GM23248 (cell line): ENCODE measurements at regions not wholly inside any gene's neighbourhood (a gene's known extent, or its start where the extent isn't known, plus 50 kb on each side); places are given as distances from the start of the nearest gene placed in this dataset.

Source experiments
- EZH2 ChIP-seq: fragments of 200-600 bp; sonication (generic); IDR thresholded peaks from 2 replicates; pipeline ENCODE4 v1.6.1; 2018; ENCODE audit warnings: antibody characterized with exemption, mild to moderate bottlenecking; ENCODE audit not compliant: insufficient read depth, poor library complexity, severe bottlenecking
- EZH2phosphoT487 ChIP-seq: fragments of 200-600 bp; sonication (generic); IDR thresholded peaks from 2 replicates; pipeline ENCODE4 v1.6.1; 2018; ENCODE audit warnings: antibody characterized with exemption, moderate library complexity, mild to moderate bottlenecking, low read depth; ENCODE audit not compliant: insufficient read depth

DNA sequence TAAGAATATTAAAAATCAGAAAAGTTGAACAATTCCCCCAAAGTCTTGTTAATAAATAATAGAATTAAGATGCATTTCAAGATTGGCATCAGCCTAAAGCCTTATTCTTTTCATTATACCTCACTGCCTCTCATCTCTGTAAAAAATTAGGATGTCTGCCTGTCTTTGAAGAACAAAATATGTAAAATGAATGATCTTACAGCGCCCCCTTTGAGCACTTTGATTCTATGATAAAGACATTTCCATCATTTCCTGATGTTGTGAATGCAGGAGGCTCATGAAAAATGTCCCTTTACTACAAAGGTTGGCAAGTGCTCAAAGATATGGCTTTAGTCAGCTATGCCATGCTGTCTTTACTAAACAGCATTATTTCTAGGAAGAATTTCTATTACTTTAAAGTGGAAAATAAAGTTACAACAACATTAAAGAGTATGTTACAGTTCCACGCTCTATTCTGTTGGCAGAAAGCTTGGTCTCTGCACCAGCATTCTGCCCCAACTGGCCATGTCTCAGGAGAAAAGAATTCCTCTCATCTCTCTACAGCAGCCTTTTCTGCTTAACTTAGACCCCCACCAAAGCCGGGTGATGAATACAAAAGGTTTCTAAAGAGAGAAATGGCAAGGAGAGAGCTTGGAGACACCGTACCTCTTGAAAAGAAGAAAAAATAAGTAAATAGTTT lies 95.1 kb downstream of the LLPH start:
- TF ChIP-seq EZH2: no peak
- no peak for TF ChIP-seq EZH2phosphoT487
